ENCODE measurements at regions not wholly inside any gene's neighbourhood (a gene's known extent, or its start where the extent isn't known, plus 50 kb on each side); places are given as distances from the start of the nearest gene placed in this dataset.
A peak's percentile ranks its signal among the peaks of the same experiment; 100 is the strongest.

- Histone ChIP-seq H3K9ac (ENCODE audit: low read depth, low read length) (no peak overlapping the region), H4K91ac (ENCODE audit: insufficient read depth, low read depth, low read length) (peak overlapping the region; percentile 88), H3K18ac (ENCODE audit: low read depth, low read length) (peak overlapping the region; percentile 95), H2BK20ac (ENCODE audit: low read depth, low read length) (peak overlapping the region; percentile 88), H3K9me1 (ENCODE audit: insufficient read depth, low read length) (no peaks in the 10 kb centered on the region), H2AK9ac (replicated peaks; ENCODE audit: low read depth, low read length, poor library complexity) (no peak overlapping the region), H3K4ac (ENCODE audit: low read depth, low read length) (peak overlapping the region; percentile 93), H3K27me3 (ENCODE audit: control insufficient read depth, insufficient read depth, low read length) (no peaks in the 10 kb centered on the region), H2BK120ac (ENCODE audit: low read depth, low read length) (peak overlapping the region; percentile 90), H3K23ac (ENCODE audit: low read depth, low read length) (peak overlapping the region; percentile 17; the same call in 1 of the 2 replicates), H3K36me3 (ENCODE audit: control insufficient read depth, insufficient read depth, low read length) (no peaks in the 10 kb centered on the region), H3K4me2 (ENCODE audit: low read depth, low read length) (peak overlapping the region; percentile 19; the same call in 1 of the 2 replicates), H2BK5ac (ENCODE audit: low read depth, low read length, poor library complexity, severe bottlenecking) (peak overlapping the region; percentile 86), H3K4me1 (ENCODE audit: control insufficient read depth, insufficient read depth, low read length) (peaks cover 12% of the 10 kb centered on the region), H3K9me3 (ENCODE audit: control insufficient read depth, insufficient read depth, low read length) (no peaks in the 10 kb centered on the region), H4K5ac (ENCODE audit: low read depth, low read length) (peak overlapping the region; percentile 92), H3K79me1 (ENCODE audit: low read depth in 1 of 2, low read length in 2 of 2) (no peaks in the 10 kb centered on the region), H2AFZ (replicated peaks; ENCODE audit: low read length, poor library complexity) (peak overlapping the region; percentile 68), H4K8ac (ENCODE audit: low read depth in 2 of 2, low read length in 2 of 2) (peak overlapping the region; percentile 55 to 77; a peak in 3 of 4 replicates), H3K14ac (replicated peaks; ENCODE audit: low read depth, low read length) (peak overlapping the region; percentile 70), H3K56ac (ENCODE audit: extremely low read depth, insufficient read depth, low read length) (peak overlapping the region; percentile 40; the same call in 1 of the 2 replicates), H4K20me1 (ENCODE audit: insufficient read depth, low read length) (no peaks in the 10 kb centered on the region), H3K4me3 (ENCODE audit: insufficient read depth, low read depth, low read length) (no peak overlapping the region), H2AK5ac (ENCODE audit: low read depth, low read length) (peak overlapping the region; percentile 37; the same call in 1 of the 2 replicates), H2BK15ac (ENCODE audit: low read depth, low read length) (peak overlapping the region; percentile 69; the same call in 2 of the 3 replicates), H3K27ac (ENCODE audit: insufficient read depth, low read length) (peak overlapping the region; percentile 94; the same call in 1 of the 2 replicates)
- TF ChIP-seq CEBPB (IDR thresholded peaks at IDR 0.05; ENCODE audit: low read depth, low read length) (peak; percentile 57; the same call in 1 of the 2 replicates), BHLHE40 (IDR thresholded peaks at IDR 0.05; ENCODE audit: low read depth, low read length) (no peak)
- intact Hi-C loops (cut with micrococcal nuclease) (no loop called here), in situ Hi-C loops (cut with MboI; ENCODE audit: low sequenced_read_pairs) (no loop called here), dilution Hi-C loops (cut with HindIII; ENCODE audit: low sequenced_read_pairs, unreplicated experiment) (no loop called here)
- ChIA-PET CTCF (interaction anchor here (1.1 kb wide), 1 partner anchor 163 kb away, joined by 3 read pairs; no protein-coding TSS in a partner anchor), POLR2A (ENCODE audit: unreplicated experiment) (no interaction called here)
- BruUV-seq (replicated peaks): no TSS peak
- WGBS, 2 experiments (ENCODE audit: extremely low coverage in 2 of 2, insufficient read length in 1 of 2): no CpG with 5 or more reads among the region's 8 CpGs
- ATAC-seq (ENCODE audit: low read depth) (peak; percentile 83), DNase-seq (peak; percentile 64)
Measured at GRCh38 chr4:138707746-138708677, 307.6 kb upstream of the NOCT start.
